ENCODE measurements at regions not wholly inside any gene's neighbourhood (a gene's known extent, or its start where the extent isn't known, plus 50 kb on each side); places are given as distances from the start of the nearest gene placed in this dataset.

DNA sequence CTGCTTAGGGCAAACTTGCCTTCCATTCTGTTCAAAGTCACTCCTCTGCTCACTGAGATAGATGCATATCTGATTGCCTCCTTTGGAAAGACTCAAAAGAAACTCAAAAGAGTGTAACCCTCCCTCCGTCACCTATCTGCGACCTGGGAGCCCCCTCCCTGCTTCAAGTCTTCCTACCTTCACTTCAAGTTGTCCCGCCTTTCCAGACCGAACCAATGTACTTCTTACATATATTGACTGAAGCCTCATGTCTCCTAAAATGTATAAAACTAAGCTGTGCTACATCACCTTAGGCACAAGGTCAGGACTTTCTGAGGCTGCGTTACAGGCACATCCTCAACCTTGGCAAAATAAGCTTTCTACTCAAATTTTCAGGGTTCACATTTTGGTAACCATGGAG, 77.4 kb upstream of the C1GALT1 start:
- Histone ChIP-seq H3K4ac (ENCODE audit: low read depth, low read length) (peak overlapping the region; percentile 37), H3K27ac (ENCODE audit: low read depth, low read length) (peak overlapping the region; percentile 16), H3K4me3 (ENCODE audit: low read length) (no peak overlapping the region), H3K4me2 (ENCODE audit: low read length) (no peak overlapping the region), H3K4me1 (ENCODE audit: control insufficient read depth, low read depth, low read length) (peaks cover 18% of the 10 kb centered on the region), H2BK15ac (replicated peaks; ENCODE audit: low read depth) (peak overlapping the region; percentile 67), H3K9ac (ENCODE audit: low read length) (no peak overlapping the region), H3K79me2 (ENCODE audit: control insufficient read depth, insufficient read depth, low read length) (no peaks in the 10 kb centered on the region), H3K23ac (ENCODE audit: low read length) (no peak overlapping the region), H4K5ac (ENCODE audit: low read length) (no peak overlapping the region), H3K56ac (ENCODE audit: low read length) (peak overlapping the region; percentile 79), H2BK5ac (ENCODE audit: low read length) (peak overlapping the region; percentile 1), H3K36me3 (ENCODE audit: control insufficient read depth, insufficient read depth, low read length) (no peaks in the 10 kb centered on the region), H3K79me1 (ENCODE audit: low read length) (no peaks in the 10 kb centered on the region), H3K27me3 (ENCODE audit: insufficient read depth, low read length, poor library complexity) (no peaks in the 10 kb centered on the region), H3K18ac (ENCODE audit: low read length) (peak overlapping the region; percentile 65), H2AK5ac (ENCODE audit: low read length) (peak overlapping the region; percentile 50), H2BK120ac (ENCODE audit: low read depth, low read length) (peak overlapping the region; percentile 97), H4K8ac (ENCODE audit: low read depth, low read length) (peak overlapping the region; percentile 65)
- no CpG with 5 or more reads among the region's 5 CpGs for whole genome bisulfite sequencing (ENCODE audit: extremely low coverage, insufficient coverage, low lambda C conversion rate)
- DNase-seq: peak; percentile 69

DNA sequence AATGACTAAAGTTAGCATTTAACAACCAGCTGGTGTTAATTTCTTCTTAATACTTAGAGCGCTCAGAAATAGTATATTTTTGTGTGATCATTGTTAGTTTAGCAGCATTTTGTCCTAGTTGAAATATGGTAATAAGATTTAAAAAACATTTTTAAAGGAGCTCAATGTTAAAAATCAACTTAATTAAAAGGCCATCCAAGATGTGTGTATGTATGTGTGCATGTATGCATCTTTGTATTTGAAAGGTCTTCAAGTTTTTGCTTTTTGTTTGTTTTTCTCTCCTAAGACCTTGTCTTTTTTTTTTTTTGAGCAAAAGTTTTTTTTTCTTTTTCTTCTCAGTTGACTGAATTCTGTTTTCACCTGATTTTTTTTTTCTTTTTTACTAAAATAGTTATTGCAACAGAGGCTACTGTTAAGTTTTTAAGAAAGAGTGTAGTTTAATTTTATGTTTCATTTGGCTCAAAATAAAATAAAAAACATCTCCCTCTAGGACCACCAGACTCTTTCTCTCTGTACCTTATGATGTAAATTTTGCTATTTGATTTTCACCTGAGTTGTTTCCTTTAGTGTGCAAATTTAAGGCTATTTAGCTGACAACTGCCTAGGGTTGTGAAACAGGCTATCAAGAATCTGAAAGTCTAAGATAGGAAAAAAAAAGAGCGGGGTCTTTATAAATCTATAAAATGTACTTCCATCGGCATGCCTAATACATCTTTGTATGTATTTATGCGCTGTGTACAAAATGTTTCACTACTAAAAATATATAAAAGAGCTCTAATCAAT, 76.4 kb upstream of the C1GALT1 start:
- no peak overlapping the region for H2AK5ac ChIP-seq (ENCODE audit: low read length)
- WGBS (ENCODE audit: extremely low coverage, insufficient coverage, low lambda C conversion rate): no CpG with 5 or more reads among the region's 4 CpGs

DNA sequence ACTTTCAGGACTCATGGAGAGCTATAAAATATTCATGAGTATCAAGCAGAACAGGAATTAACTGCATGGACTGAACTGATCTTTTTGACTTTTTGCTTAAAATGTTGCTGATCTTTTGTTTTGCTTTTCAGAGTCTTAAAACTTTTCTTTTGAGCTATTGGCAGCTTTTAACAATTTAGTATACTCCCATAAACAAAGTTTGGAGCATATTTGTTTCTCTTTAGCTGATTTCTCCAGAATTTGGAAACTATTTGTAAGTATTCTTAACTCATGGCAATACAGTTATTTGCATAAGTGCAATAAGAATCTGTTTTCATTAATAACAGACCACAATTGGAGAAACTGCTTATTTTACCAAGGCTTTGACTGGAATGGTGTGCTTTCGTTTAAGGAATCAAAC, 73.4 kb upstream of the C1GALT1 start:
- Histone ChIP-seq H4K8ac (ENCODE audit: low read depth, low read length) (no peak overlapping the region), H3K4ac (ENCODE audit: low read depth, low read length) (no peak overlapping the region), H3K4me3 (ENCODE audit: low read length) (no peak overlapping the region), H2BK120ac (ENCODE audit: low read depth, low read length) (no peak overlapping the region), H3K56ac (ENCODE audit: low read length) (no peak overlapping the region), H3K36me3 (ENCODE audit: control insufficient read depth, insufficient read depth, low read length) (no peaks in the 10 kb centered on the region), H3K4me1 (ENCODE audit: control insufficient read depth, low read depth, low read length) (peaks cover 7% of the 10 kb centered on the region), H2BK5ac (ENCODE audit: low read length) (no peak overlapping the region), H3K27ac (ENCODE audit: low read depth, low read length) (no peak overlapping the region), H3K23ac (ENCODE audit: low read length) (no peak overlapping the region), H2AK5ac (ENCODE audit: low read length) (no peak overlapping the region), H3K27me3 (ENCODE audit: insufficient read depth, low read length, poor library complexity) (no peaks in the 10 kb centered on the region), H2BK15ac (replicated peaks; ENCODE audit: low read depth) (no peak overlapping the region), H3K79me2 (ENCODE audit: control insufficient read depth, insufficient read depth, low read length) (no peaks in the 10 kb centered on the region), H3K18ac (ENCODE audit: low read length) (no peak overlapping the region), H4K5ac (ENCODE audit: low read length) (no peak overlapping the region), H3K79me1 (ENCODE audit: low read length) (no peaks in the 10 kb centered on the region), H3K4me2 (ENCODE audit: low read length) (no peak overlapping the region), H3K9ac (ENCODE audit: low read length) (no peak overlapping the region)
- peak; percentile 28 for DNase-seq
- WGBS (ENCODE audit: extremely low coverage, insufficient coverage, low lambda C conversion rate): no CpG with 5 or more reads among the region's 1 CpG

More for the DNA sequence above, 76.4 kb upstream of the C1GALT1 start:
- Histone ChIP-seq H3K36me3 (ENCODE audit: control insufficient read depth, insufficient read depth, low read length) (no peaks in the 10 kb centered on the region), H3K27me3 (ENCODE audit: insufficient read depth, low read length, poor library complexity) (no peaks in the 10 kb centered on the region), H3K4me1 (ENCODE audit: control insufficient read depth, low read depth, low read length) (peaks cover 10% of the 10 kb centered on the region), H3K18ac (ENCODE audit: low read length) (no peak overlapping the region), H3K79me2 (ENCODE audit: control insufficient read depth, insufficient read depth, low read length) (no peaks in the 10 kb centered on the region), H3K56ac (ENCODE audit: low read length) (no peak overlapping the region), H3K27ac (ENCODE audit: low read depth, low read length) (no peak overlapping the region), H3K23ac (ENCODE audit: low read length) (no peak overlapping the region), H2BK5ac (ENCODE audit: low read length) (no peak overlapping the region), H3K9ac (ENCODE audit: low read length) (no peak overlapping the region), H2BK120ac (ENCODE audit: low read depth, low read length) (no peak overlapping the region), H4K8ac (ENCODE audit: low read depth, low read length) (no peak overlapping the region), H4K5ac (ENCODE audit: low read length) (no peak overlapping the region), H2BK15ac (replicated peaks; ENCODE audit: low read depth) (peak overlapping the region; percentile 67), H3K4me2 (ENCODE audit: low read length) (no peak overlapping the region), H3K79me1 (ENCODE audit: low read length) (no peaks in the 10 kb centered on the region), H3K4me3 (ENCODE audit: low read length) (no peak overlapping the region), H3K4ac (ENCODE audit: low read depth, low read length) (no peak overlapping the region)
- DNase-seq: no peak

- Histone ChIP-seq H2BK5ac (ENCODE audit: low read length) (no peak overlapping the region), H3K27ac (ENCODE audit: low read depth, low read length) (no peak overlapping the region), H3K4me3 (ENCODE audit: low read length) (no peak overlapping the region), H3K36me3 (ENCODE audit: control insufficient read depth, insufficient read depth, low read length) (no peaks in the 10 kb centered on the region), H3K79me2 (ENCODE audit: control insufficient read depth, insufficient read depth, low read length) (no peaks in the 10 kb centered on the region), H3K4me1 (ENCODE audit: control insufficient read depth, low read depth, low read length) (peaks cover 5% of the 10 kb centered on the region), H3K23ac (ENCODE audit: low read length) (no peak overlapping the region), H3K79me1 (ENCODE audit: low read length) (no peaks in the 10 kb centered on the region), H4K8ac (ENCODE audit: low read depth, low read length) (no peak overlapping the region), H2BK15ac (replicated peaks; ENCODE audit: low read depth) (no peak overlapping the region), H3K18ac (ENCODE audit: low read length) (no peak overlapping the region), H2AK5ac (ENCODE audit: low read length) (no peak overlapping the region), H3K27me3 (ENCODE audit: insufficient read depth, low read length, poor library complexity) (no peaks in the 10 kb centered on the region), H3K9ac (ENCODE audit: low read length) (no peak overlapping the region), H2BK120ac (ENCODE audit: low read depth, low read length) (no peak overlapping the region), H4K5ac (ENCODE audit: low read length) (no peak overlapping the region), H3K4ac (ENCODE audit: low read depth, low read length) (no peak overlapping the region), H3K4me2 (ENCODE audit: low read length) (no peak overlapping the region), H3K56ac (ENCODE audit: low read length) (no peak overlapping the region)
- no peak for DNase-seq
Observed at GRCh38 chr7:7109934-7110333, 72.4 kb upstream of the C1GALT1 start.

DNA sequence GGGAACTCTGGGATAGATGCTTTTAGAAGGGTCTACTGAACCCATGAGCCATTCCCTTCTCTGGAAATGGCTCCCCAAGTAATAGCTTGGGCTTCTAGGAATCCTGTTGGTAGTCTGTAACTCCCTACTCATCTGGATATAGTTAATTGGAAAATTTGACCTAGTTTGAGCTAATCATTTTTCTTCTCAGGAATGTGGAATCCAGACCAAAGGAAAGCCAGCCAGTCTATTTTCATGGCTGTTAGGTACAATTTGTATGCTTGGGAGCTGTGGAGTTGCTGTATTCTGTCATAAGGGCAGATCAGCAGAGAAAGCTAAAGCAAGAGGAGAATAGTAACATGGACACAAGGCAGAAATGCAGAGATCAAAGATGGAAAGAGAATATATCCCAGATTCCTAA, 71.6 kb upstream of the C1GALT1 start:
- Histone ChIP-seq H3K23ac (ENCODE audit: low read length) (no peak overlapping the region), H3K18ac (ENCODE audit: low read length) (no peak overlapping the region), H3K4me3 (ENCODE audit: low read length) (no peak overlapping the region), H3K27ac (ENCODE audit: low read depth, low read length) (no peak overlapping the region), H3K56ac (ENCODE audit: low read length) (no peak overlapping the region), H3K9ac (ENCODE audit: low read length) (no peak overlapping the region), H3K27me3 (ENCODE audit: insufficient read depth, low read length, poor library complexity) (no peaks in the 10 kb centered on the region), H3K79me1 (ENCODE audit: low read length) (no peaks in the 10 kb centered on the region), H4K5ac (ENCODE audit: low read length) (no peak overlapping the region), H4K8ac (ENCODE audit: low read depth, low read length) (no peak overlapping the region), H3K36me3 (ENCODE audit: control insufficient read depth, insufficient read depth, low read length) (no peaks in the 10 kb centered on the region), H2AK5ac (ENCODE audit: low read length) (no peak overlapping the region), H3K79me2 (ENCODE audit: control insufficient read depth, insufficient read depth, low read length) (no peaks in the 10 kb centered on the region), H2BK15ac (replicated peaks; ENCODE audit: low read depth) (no peak overlapping the region), H2BK120ac (ENCODE audit: low read depth, low read length) (no peak overlapping the region), H2BK5ac (ENCODE audit: low read length) (no peak overlapping the region), H3K4ac (ENCODE audit: low read depth, low read length) (no peak overlapping the region), H3K4me1 (ENCODE audit: control insufficient read depth, low read depth, low read length) (no peaks in the 10 kb centered on the region), H3K4me2 (ENCODE audit: low read length) (no peak overlapping the region)
- no peak for DNase-seq

GRCh38 chr7:7112868-7113267, 69.5 kb upstream of the C1GALT1 start:
- no peak overlapping the region for H3K4me3 ChIP-seq (ENCODE audit: low read length)
- no peak for DNase-seq
- H3K4ac ChIP-seq (ENCODE audit: low read depth, low read length): no peak overlapping the region
- no peak overlapping the region for H2BK120ac ChIP-seq (ENCODE audit: low read depth, low read length)
- H3K23ac ChIP-seq (ENCODE audit: low read length): no peak overlapping the region
- no peak overlapping the region for H2BK15ac ChIP-seq (replicated peaks; ENCODE audit: low read depth)
- H3K18ac ChIP-seq (ENCODE audit: low read length): no peak overlapping the region
- H3K79me2 ChIP-seq (ENCODE audit: control insufficient read depth, insufficient read depth, low read length): no peaks in the 10 kb centered on the region
- H4K5ac ChIP-seq (ENCODE audit: low read length): no peak overlapping the region
- H3K4me1 ChIP-seq (ENCODE audit: control insufficient read depth, low read depth, low read length): no peaks in the 10 kb centered on the region
- no peak overlapping the region for H3K56ac ChIP-seq (ENCODE audit: low read length)
- H2AK5ac ChIP-seq (ENCODE audit: low read length): no peak overlapping the region
- no peaks in the 10 kb centered on the region for H3K27me3 ChIP-seq (ENCODE audit: insufficient read depth, low read length, poor library complexity)
- H3K4me2 ChIP-seq (ENCODE audit: low read length): no peak overlapping the region
- no peaks in the 10 kb centered on the region for H3K79me1 ChIP-seq (ENCODE audit: low read length)
- H3K27ac ChIP-seq (ENCODE audit: low read depth, low read length): no peak overlapping the region
- no peak overlapping the region for H4K8ac ChIP-seq (ENCODE audit: low read depth, low read length)
- H3K9ac ChIP-seq (ENCODE audit: low read length): no peak overlapping the region
- no peaks in the 10 kb centered on the region for H3K36me3 ChIP-seq (ENCODE audit: control insufficient read depth, insufficient read depth, low read length)
- no peak overlapping the region for H2BK5ac ChIP-seq (ENCODE audit: low read length)
- no CpG with 5 or more reads among the region's 1 CpG for WGBS (ENCODE audit: extremely low coverage, insufficient coverage, low lambda C conversion rate)
